HL-60/S4 treated with phorbol 12-myristate 13-acetate at 8.2 ng/mL for 4 days and 3 days (cell line): ENCODE measurements at regions not wholly inside any gene's neighbourhood (a gene's known extent, or its start where the extent isn't known, plus 50 kb on each side); places are given as distances from the start of the nearest gene placed in this dataset.

Experiments used
- in situ Hi-C: fragments of 300-500 bp; cut with MboI; formaldehyde crosslinking; loops from 2 replicates; pipeline ENCODE4 v1.15.0; 2022; ENCODE audit warnings: low sequenced_read_pairs

GRCh38 chr15:38920966-38921365, 356.4 kb upstream of the RASGRP1 start:
- in situ Hi-C loops = no loop called here

GRCh38 chr15:38921471-38921870, 356.9 kb upstream of the RASGRP1 start:
- in situ Hi-C loops = no loop called here

GRCh38 chr15:38928431-38928830, 363.8 kb upstream of the RASGRP1 start:
- in situ Hi-C loops = no loop called here

- in situ Hi-C loops = no loop called here
These were observed 366.4 kb upstream of the RASGRP1 start for GRCh38 chr15:38930851-38931572.

GRCh38 chr15:38941399-38941953, 376.9 kb upstream of the RASGRP1 start:
- in situ Hi-C loops = no loop called here

GRCh38 chr15:38944536-38944935, 379.9 kb upstream of the RASGRP1 start:
- in situ Hi-C loops = no loop called here

GRCh38 chr15:38945551-38946298, 381.1 kb upstream of the RASGRP1 start:
- in situ Hi-C loops = no loop called here

- in situ Hi-C loops = no loop called here
These were observed 389.5 kb upstream of the RASGRP1 start for GRCh38 chr15:38954090-38954489.

- in situ Hi-C loops = no loop called here
These were observed 396.8 kb upstream of the RASGRP1 start for GRCh38 chr15:38961456-38961855.

- in situ Hi-C loops = no loop called here
These were observed 397.3 kb upstream of the RASGRP1 start for GRCh38 chr15:38961931-38962330.

- in situ Hi-C loops = no loop called here
These were observed 408.2 kb upstream of the RASGRP1 start for GRCh38 chr15:38972831-38973230.

GRCh38 chr15:38975282-38975990, 410.8 kb upstream of the RASGRP1 start:
- in situ Hi-C loops = no loop called here

GRCh38 chr15:38991126-38991525, 426.5 kb upstream of the RASGRP1 start:
- in situ Hi-C loops = no loop called here

GRCh38 chr15:38991701-38992100, 427.1 kb upstream of the RASGRP1 start:
- in situ Hi-C loops = no loop called here

GRCh38 chr15:38992506-38992905, 427.9 kb upstream of the RASGRP1 start:
- in situ Hi-C loops = no loop called here

GRCh38 chr15:38992930-38993329, 428.3 kb upstream of the RASGRP1 start:
- in situ Hi-C loops = no loop called here

- in situ Hi-C loops = no loop called here
These were observed 429.7 kb upstream of the RASGRP1 start for GRCh38 chr15:38994310-38994709.

GRCh38 chr15:38996111-38996631, 431.6 kb upstream of the RASGRP1 start:
- in situ Hi-C loops = no loop called here

- in situ Hi-C loops = no loop called here
These were observed 433.2 kb upstream of the RASGRP1 start for GRCh38 chr15:38997841-38998240.

- in situ Hi-C loops = no loop called here
These were observed 435.6 kb upstream of the RASGRP1 start for GRCh38 chr15:39000008-39000734.

GRCh38 chr15:39009740-39010139, 445.1 kb upstream of the RASGRP1 start:
- in situ Hi-C loops = no loop called here
